ENCODE measurements at regions not wholly inside any gene's neighbourhood (a gene's known extent, or its start where the extent isn't known, plus 50 kb on each side); places are given as distances from the start of the nearest gene placed in this dataset.

GRCh38 chr14:83638748-83639504 lies 1891.0 kb upstream of the FLRT2 start:
- TF ChIP-seq, protein P1, sequence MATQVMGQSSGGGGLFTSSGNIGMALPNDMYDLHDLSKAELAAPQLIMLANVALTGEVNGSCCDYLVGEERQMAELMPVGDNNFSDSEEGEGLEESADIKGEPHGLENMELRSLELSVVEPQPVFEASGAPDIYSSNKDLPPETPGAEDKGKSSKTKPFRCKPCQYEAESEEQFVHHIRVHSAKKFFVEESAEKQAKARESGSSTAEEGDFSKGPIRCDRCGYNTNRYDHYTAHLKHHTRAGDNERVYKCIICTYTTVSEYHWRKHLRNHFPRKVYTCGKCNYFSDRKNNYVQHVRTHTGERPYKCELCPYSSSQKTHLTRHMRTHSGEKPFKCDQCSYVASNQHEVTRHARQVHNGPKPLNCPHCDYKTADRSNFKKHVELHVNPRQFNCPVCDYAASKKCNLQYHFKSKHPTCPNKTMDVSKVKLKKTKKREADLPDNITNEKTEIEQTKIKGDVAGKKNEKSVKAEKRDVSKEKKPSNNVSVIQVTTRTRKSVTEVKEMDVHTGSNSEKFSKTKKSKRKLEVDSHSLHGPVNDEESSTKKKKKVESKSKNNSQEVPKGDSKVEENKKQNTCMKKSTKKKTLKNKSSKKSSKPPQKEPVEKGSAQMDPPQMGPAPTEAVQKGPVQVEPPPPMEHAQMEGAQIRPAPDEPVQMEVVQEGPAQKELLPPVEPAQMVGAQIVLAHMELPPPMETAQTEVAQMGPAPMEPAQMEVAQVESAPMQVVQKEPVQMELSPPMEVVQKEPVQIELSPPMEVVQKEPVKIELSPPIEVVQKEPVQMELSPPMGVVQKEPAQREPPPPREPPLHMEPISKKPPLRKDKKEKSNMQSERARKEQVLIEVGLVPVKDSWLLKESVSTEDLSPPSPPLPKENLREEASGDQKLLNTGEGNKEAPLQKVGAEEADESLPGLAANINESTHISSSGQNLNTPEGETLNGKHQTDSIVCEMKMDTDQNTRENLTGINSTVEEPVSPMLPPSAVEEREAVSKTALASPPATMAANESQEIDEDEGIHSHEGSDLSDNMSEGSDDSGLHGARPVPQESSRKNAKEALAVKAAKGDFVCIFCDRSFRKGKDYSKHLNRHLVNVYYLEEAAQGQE (IDR thresholded peaks at IDR 0.05; ENCODE audit: borderline replicate concordance) = no peak
- no peak for TF ChIP-seq POLR2AphosphoS5 (IDR thresholded peaks at IDR 0.05)
- TF ChIP-seq CTCF (IDR thresholded peaks at IDR 0.05; ENCODE audit: poor library complexity, severe bottlenecking) = no peak
